CD14-positive monocyte (primary cell): ENCODE measurements at regions not wholly inside any gene's neighbourhood (a gene's known extent, or its start where the extent isn't known, plus 50 kb on each side); places are given as distances from the start of the nearest gene placed in this dataset.

ENCODE experiments used
- DNase-seq, 3 donors: peaks; one replicate each; pipeline ENCODE4 v3.0.0-alpha.2; 2011 to 2022
- H2AFZ ChIP-seq: 2 replicates; pipeline ENCODE4 v1.6.0; 2012; ENCODE audit warnings: mild to moderate bottlenecking, low read depth, low read length, inconsistent platforms; ENCODE audit not compliant: insufficient read depth, poor library complexity, severe bottlenecking
- H3K27ac ChIP-seq, 2 donors: 1 replicate in 1 of 2; 2 replicates in 1 of 2; pipeline ENCODE4 v1.5.1; 2012 to 2013; ENCODE audit warnings: low read length in 2 of 2, control low read depth in 1 of 2, inconsistent platforms in 1 of 2, low read depth in 1 of 2, mild to moderate bottlenecking in 1 of 2
- H3K27me3 ChIP-seq, 2 donors: one replicate each; pipeline versions ENCODE4 v1.6.0 to v1.6.1; 2011 to 2013; ENCODE audit warnings: low read length in 2 of 2; ENCODE audit not compliant: control insufficient read depth in 2 of 2, insufficient read depth in 2 of 2
- H3K36me3 ChIP-seq, 2 donors: replicated peaks in 1 of 2; 1 replicate in 1 of 2; 2 replicates in 1 of 2; pipeline versions ENCODE4 v1.5.1 to v1.6.1; 2012 to 2013; ENCODE audit warnings: low read length in 2 of 2, control low read depth in 1 of 2, inconsistent platforms in 1 of 2, mild to moderate bottlenecking in 1 of 2; ENCODE audit not compliant: insufficient read depth in 2 of 2, control insufficient read depth in 1 of 2
- H3K4me1 ChIP-seq, 2 donors: 1 replicate in 1 of 2; 2 replicates in 1 of 2; pipeline versions ENCODE4 v1.5.1 to v1.6.1; 2012 to 2013; ENCODE audit warnings: low read length in 2 of 2, control low read depth in 1 of 2, inconsistent platforms in 1 of 2, mild to moderate bottlenecking in 1 of 2, moderate library complexity in 1 of 2; ENCODE audit not compliant: insufficient read depth in 2 of 2, control insufficient read depth in 1 of 2
- H3K4me2 ChIP-seq: replicated peaks from 2 replicates; pipeline ENCODE3; 2012; ENCODE audit warnings: low read length, moderate library complexity, mild to moderate bottlenecking; ENCODE audit not compliant: poor library complexity, severe bottlenecking; ENCODE audit errors: extremely low read depth
- H3K4me3 ChIP-seq, 3 experiments: fragments of 200-600 bp in 1 of 3; sonication (generic) in 1 of 3; replicated peaks in 1 of 3; 1 replicate in 2 of 3; 2 replicates in 1 of 3; pipeline ENCODE4 v1.5.1; 2011 to 2013; ENCODE audit warnings: low read length in 3 of 3, mild to moderate bottlenecking in 3 of 3, control low read depth in 2 of 3, low read depth in 2 of 3, inconsistent platforms in 1 of 3, moderate library complexity in 1 of 3
- H3K79me2 ChIP-seq: 2 replicates; pipeline ENCODE4 v1.6.0; 2012; ENCODE audit warnings: mild to moderate bottlenecking, control low read depth, inconsistent platforms, low read length, moderate library complexity; ENCODE audit not compliant: insufficient read depth
- H3K9ac ChIP-seq: 2 replicates; pipeline ENCODE4 v1.6.0; 2017; ENCODE audit warnings: low read length, mild to moderate bottlenecking; ENCODE audit not compliant: insufficient read depth, poor library complexity, severe bottlenecking
- H3K9me3 ChIP-seq, 2 donors: replicated peaks in 1 of 2; 1 replicate in 1 of 2; 2 replicates in 1 of 2; pipeline versions ENCODE4 v1.5.1 to v1.6.1; 2012 to 2013; ENCODE audit warnings: low read length in 2 of 2, control low read depth in 1 of 2; ENCODE audit not compliant: control insufficient read depth in 1 of 2, insufficient read depth in 1 of 2
- H4K20me1 ChIP-seq: 2 replicates; pipeline ENCODE4 v1.6.0; 2012; ENCODE audit warnings: mild to moderate bottlenecking, low read length, control low read depth, moderate library complexity; ENCODE audit not compliant: insufficient read depth
- H3K27ac Mint-ChIP-seq, 7 donors: one replicate each; pipeline ENCODE4 v1.8.0; 2020; ENCODE audit warnings: mild to moderate bottlenecking in 7 of 7, mixed read lengths in 7 of 7, moderate library complexity in 6 of 7, inconsistent platforms in 2 of 7
- H3K27me3 Mint-ChIP-seq, 3 donors: one replicate each; pipeline ENCODE4 v1.8.0; 2021 to 2022; ENCODE audit warnings: low read depth in 3 of 3, mild to moderate bottlenecking in 3 of 3, mixed read lengths in 3 of 3, moderate library complexity in 3 of 3, inconsistent platforms in 1 of 3
- H3K36me3 Mint-ChIP-seq, 2 donors: one replicate each; pipeline ENCODE4 v1.8.0; 2020; ENCODE audit warnings: mixed read lengths in 2 of 2, inconsistent platforms in 1 of 2, mild to moderate bottlenecking in 1 of 2
- H3K4me1 Mint-ChIP-seq: one replicate; pipeline ENCODE4 v1.8.0; 2020; ENCODE audit warnings: mild to moderate bottlenecking, mixed read lengths
- H3K4me3 Mint-ChIP-seq, 2 donors: one replicate each; pipeline ENCODE4 v1.8.0; 2020; ENCODE audit warnings: mild to moderate bottlenecking in 2 of 2, mixed read lengths in 2 of 2, moderate library complexity in 1 of 2
- H3K9me3 Mint-ChIP-seq, 7 donors: one replicate each; pipeline ENCODE4 v1.8.0; 2020 to 2022; ENCODE audit warnings: mixed read lengths in 7 of 7, mild to moderate bottlenecking in 6 of 7, moderate library complexity in 6 of 7, inconsistent platforms in 2 of 7
- CTCF ChIP-seq: fragments of 200-600 bp; IDR thresholded peaks from one replicate; pipeline ENCODE4 v1.8.0; 2022; ENCODE audit warnings: antibody characterized with exemption, mild to moderate bottlenecking
- WGBS: methylation state at CpG from one replicate; pipeline ENCODE4 v1.1.5; 2013; ENCODE audit warnings: missing lambda C conversion rate; ENCODE audit not compliant: insufficient coverage; 5-methylcytosine and 5-hydroxymethylcytosine counted together
- intact Hi-C, 2 donors: fragments of 100-400 bp; cut with micrococcal nuclease; formaldehyde crosslinking; loops; one replicate each; pipeline versions ENCODE4 v1.15.0 to v1.15.1; 2023

GRCh38 chr3:13950042-13950441 is 70.2 kb upstream of the WNT7A start:
- no peak for TF ChIP-seq CTCF
- Histone ChIP-seq H2AFZ (no peak overlapping the region), H3K4me3 (no peak overlapping the region), H3K27ac (no peak overlapping the region), H3K9me3 (peaks cover 9 to 12% of the 10 kb centered on the region in 2 donors), H3K79me2 (no peaks in the 10 kb centered on the region), H3K4me1 (no peaks in the 10 kb centered on the region), H3K4me2 (no peak overlapping the region), H3K36me3 (no peaks in the 10 kb centered on the region), H4K20me1 (no peaks in the 10 kb centered on the region), H3K27me3 (peaks cover 0 to 4% of the 10 kb centered on the region in 2 donors), H3K9ac (no peak overlapping the region)
- Mint-ChIP-seq H3K9me3 (peaks cover 14 to 30% (median 24%) of the 10 kb centered on the region in 7 donors), H3K4me1 (no peaks in the 10 kb centered on the region), H3K36me3 (no peaks in the 10 kb centered on the region), H3K27me3 (peaks cover 5 to 19% (median 12%) of the 10 kb centered on the region in 3 donors), H3K4me3 (no peak overlapping the region), H3K27ac (no peak overlapping the region)
- no CpG with 5 or more reads among the region's 1 CpG for WGBS
- DNase-seq = no peak
- intact Hi-C loops = no loop called here

DNA sequence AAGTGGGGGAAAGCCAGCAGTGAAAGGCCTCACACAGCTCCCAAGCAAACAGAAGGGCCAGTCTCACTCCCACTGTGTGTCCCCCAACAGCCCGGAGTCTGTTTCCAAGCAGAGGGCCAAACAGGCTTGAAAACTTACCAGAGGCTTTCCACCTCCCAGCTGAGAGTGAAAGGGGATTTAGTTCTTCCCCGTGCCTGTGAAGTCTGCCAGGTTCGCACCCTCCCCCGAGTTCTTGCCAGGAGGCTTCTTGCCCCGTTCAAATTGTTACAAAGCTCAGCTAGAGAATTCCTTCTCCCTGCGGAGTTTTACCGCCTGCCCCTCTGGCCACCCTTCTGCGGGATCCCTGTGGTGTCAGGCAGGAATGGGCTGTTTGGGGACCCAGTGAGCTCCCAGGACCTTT is 68.0 kb upstream of the WNT7A start:
- no peak overlapping the region for H3K4me2 ChIP-seq
- Mint-ChIP-seq H3K27ac (no peak overlapping the region), H3K36me3 (no peaks in the 10 kb centered on the region), H3K4me3 (no peak overlapping the region), H3K27me3 (peaks cover 5 to 20% (median 9%) of the 10 kb centered on the region in 3 donors), H3K9me3 (peaks cover 17 to 46% (median 27%) of the 10 kb centered on the region in 7 donors), H3K4me1 (no peaks in the 10 kb centered on the region)
- H3K9me3 ChIP-seq = peaks cover 9 to 12% of the 10 kb centered on the region in 2 donors
- H2AFZ ChIP-seq = no peak overlapping the region
- intact Hi-C loops = no loop called here
- no peaks in the 10 kb centered on the region for H3K36me3 ChIP-seq
- no peak overlapping the region for H3K27ac ChIP-seq
- TF ChIP-seq CTCF = no peak
- no peaks in the 10 kb centered on the region for H3K4me1 ChIP-seq
- no peak for DNase-seq
- no peak overlapping the region for H3K9ac ChIP-seq
- H3K27me3 ChIP-seq = peaks cover 0 to 4% of the 10 kb centered on the region in 2 donors
- H3K79me2 ChIP-seq = no peaks in the 10 kb centered on the region
- WGBS = 60% methylated on average over 3 of the region's 8 CpGs
- no peak overlapping the region for H3K4me3 ChIP-seq
- no peaks in the 10 kb centered on the region for H4K20me1 ChIP-seq
